ENCODE measurements at regions not wholly inside any gene's neighbourhood (a gene's known extent, or its start where the extent isn't known, plus 50 kb on each side); places are given as distances from the start of the nearest gene placed in this dataset.

- TF ChIP-seq POLR2A (IDR thresholded peaks at IDR 0.05; ENCODE audit: low read depth, low read length) (no peak), NFE2L2 (IDR thresholded peaks at IDR 0.05; ENCODE audit: low read depth, low read length) (no peak), CTCF (conservative IDR thresholded peaks at IDR 0.05; ENCODE audit: low read depth, low read length) (no peak), CEBPB (IDR thresholded peaks at IDR 0.05; ENCODE audit: low read depth, low read length) (no peak), USF2 (IDR thresholded peaks at IDR 0.05; ENCODE audit: low read depth, low read length) (no peak), RAD21 (IDR thresholded peaks at IDR 0.05; ENCODE audit: low read length) (no peak), SMC3 (IDR thresholded peaks at IDR 0.05; ENCODE audit: low read depth, low read length) (no peak)
Observed at GRCh38 chr20:22720206-22720605, 135.8 kb upstream of the FOXA2 start.
